GM23338 (cell line): ENCODE measurements at regions not wholly inside any gene's neighbourhood (a gene's known extent, or its start where the extent isn't known, plus 50 kb on each side); places are given as distances from the start of the nearest gene placed in this dataset.

Experiments used
- ATAC-seq: fragments of 200-7000 bp; cut with Tn5 transposase; 3 replicates; pipeline ENCODE4 v1.9.1; 2020
- DNase-seq: peaks from one replicate; pipeline ENCODE4 v3.0.0-alpha.2; 2015; ENCODE audit warnings: low spot score
- H2AFZ ChIP-seq: fragments of 200-600 bp; sonication (generic); 2 replicates; pipeline ENCODE4 v1.8.0; 2016; ENCODE audit warnings: antibody characterized with exemption, mild to moderate bottlenecking, moderate library complexity
- H3F3A ChIP-seq: fragments of 200-600 bp; sonication (generic); replicated peaks from 2 replicates; pipeline ENCODE4 v1.8.0; 2017; ENCODE audit warnings: antibody characterized with exemption, mixed run types, low read depth
- H3K27ac ChIP-seq: fragments of 200-600 bp; sonication (generic); 2 replicates; pipeline ENCODE4 v1.6.1; 2016; ENCODE audit warnings: low read depth
- H3K27me3 ChIP-seq: fragments of 200-600 bp; sonication (generic); 2 replicates; pipeline ENCODE4 v1.8.0; 2016; ENCODE audit warnings: mild to moderate bottlenecking, mixed run types, moderate library complexity; ENCODE audit not compliant: insufficient read depth
- H3K36me3 ChIP-seq: fragments of 200-600 bp; sonication (generic); 2 replicates; pipeline ENCODE4 v1.8.0; 2016; ENCODE audit warnings: mild to moderate bottlenecking; ENCODE audit not compliant: insufficient read depth
- H3K4me1 ChIP-seq: fragments of 200-600 bp; sonication (generic); 2 replicates; pipeline ENCODE4 v1.8.0; 2016; ENCODE audit warnings: mild to moderate bottlenecking, moderate library complexity; ENCODE audit not compliant: insufficient read depth
- H3K4me2 ChIP-seq: fragments of 200-600 bp; sonication (generic); 2 replicates; pipeline ENCODE4 v1.7.1; 2017; ENCODE audit warnings: mixed run types
- H3K4me3 ChIP-seq: fragments of 200-600 bp; sonication (generic); 2 replicates; pipeline ENCODE4 v1.6.1; 2016; ENCODE audit warnings: mixed run types
- H3K79me2 ChIP-seq: fragments of 200-600 bp; sonication (generic); replicated peaks from 2 replicates; pipeline ENCODE4 v1.8.0; 2017; ENCODE audit warnings: mild to moderate bottlenecking; ENCODE audit not compliant: insufficient read depth
- H3K9me2 ChIP-seq: fragments of 200-600 bp; sonication (generic); 2 replicates; pipeline ENCODE4 v1.8.0; 2017; ENCODE audit not compliant: insufficient read depth
- H4K20me1 ChIP-seq: fragments of 200-600 bp; sonication (generic); replicated peaks from 2 replicates; pipeline ENCODE4 v1.8.0; 2017; ENCODE audit warnings: mild to moderate bottlenecking; ENCODE audit not compliant: insufficient read depth
- H3K27ac Mint-ChIP-seq: 2 replicates; pipeline ENCODE4 v1.8.0; 2020; ENCODE audit warnings: inconsistent platforms, mild to moderate bottlenecking, moderate library complexity, mixed read lengths
- H3K27me3 Mint-ChIP-seq: 3 replicates; pipeline ENCODE4 v1.8.0; 2022; ENCODE audit warnings: low read depth, mild to moderate bottlenecking, moderate library complexity, mixed read lengths, inconsistent platforms; ENCODE audit not compliant: insufficient read depth, poor library complexity
- H3K36me3 Mint-ChIP-seq: 3 replicates; pipeline ENCODE4 v1.8.0; 2021; ENCODE audit warnings: low read depth, mild to moderate bottlenecking, inconsistent platforms, moderate library complexity, mixed read lengths
- H3K4me1 Mint-ChIP-seq: 3 replicates; pipeline ENCODE4 v1.8.0; 2020; ENCODE audit warnings: mild to moderate bottlenecking, inconsistent platforms, mixed read lengths
- H3K4me3 Mint-ChIP-seq: 3 replicates; pipeline ENCODE4 v1.8.0; 2021; ENCODE audit warnings: moderate library complexity, mild to moderate bottlenecking, inconsistent platforms, mixed read lengths
- H3K9me3 Mint-ChIP-seq: 3 replicates; pipeline ENCODE4 v1.8.0; 2020; ENCODE audit warnings: moderate library complexity, mild to moderate bottlenecking, inconsistent platforms, mixed read lengths
- CREB1 ChIP-seq: fragments of 250-450 bp; sonication (Bioruptor Pico); IDR thresholded peaks from 2 replicates; pipeline ENCODE4 v1.5.0; 2020; ENCODE audit warnings: low read depth, mild to moderate bottlenecking, moderate library complexity
- CTCF ChIP-seq, 2 experiments: fragments of 200-600 bp in 1 of 2; sonication (generic) in 1 of 2; conservative IDR thresholded peaks; 2 replicates each; pipeline versions ENCODE4 v1.5.1 to v1.6.1; 2016 to 2017; ENCODE audit warnings: antibody characterized with exemption in 2 of 2, low read depth in 2 of 2, mild to moderate bottlenecking in 2 of 2, moderate library complexity in 1 of 2
- POLR2AphosphoS5 ChIP-seq: IDR thresholded peaks from 2 replicates; pipeline ENCODE4 v1.6.1; 2016; ENCODE audit warnings: antibody characterized with exemption, low read depth
- REST ChIP-seq: IDR thresholded peaks from one replicate; pipeline ENCODE4 v1.6.1; 2018; ENCODE audit warnings: antibody characterized with exemption; ENCODE audit not compliant: unreplicated experiment
- ZNF114 ChIP-seq: fragments of 250-450 bp; sonication (Bioruptor Pico); IDR thresholded peaks from 2 replicates; pipeline ENCODE4 v1.5.0; 2020; ENCODE audit warnings: mild to moderate bottlenecking, moderate library complexity

- no peak overlapping the region for H3K27ac Mint-ChIP-seq
Measured at GRCh38 chr20:17137692-17138091, 89.1 kb upstream of the PCSK2 start.

More at GRCh38 chr20:17137692-17138091, 89.1 kb upstream of the PCSK2 start:
- no peak overlapping the region for H3K4me3 Mint-ChIP-seq
- Histone ChIP-seq H3K36me3 (no peaks in the 10 kb centered on the region), H3F3A (no peaks in the 10 kb centered on the region), H3K9me2 (no peaks in the 10 kb centered on the region), H2AFZ (no peak overlapping the region), H3K4me3 (no peak overlapping the region), H4K20me1 (no peaks in the 10 kb centered on the region), H3K27ac (no peak overlapping the region), H3K4me2 (no peak overlapping the region), H3K27me3 (no peaks in the 10 kb centered on the region), H3K4me1 (no peaks in the 10 kb centered on the region), H3K79me2 (no peaks in the 10 kb centered on the region)
- H3K36me3 Mint-ChIP-seq = no peaks in the 10 kb centered on the region
- DNase-seq (no peak), ATAC-seq (no peak)
- peaks cover 3% of the 10 kb centered on the region for H3K27me3 Mint-ChIP-seq
- H3K4me1 Mint-ChIP-seq = no peaks in the 10 kb centered on the region
- H3K9me3 Mint-ChIP-seq = no peaks in the 10 kb centered on the region
- TF ChIP-seq CTCF (conservative IDR thresholded peaks at IDR 0.05; ENCODE audit: low read depth in 2 of 2) = no peak
- TF ChIP-seq ZNF114 = no peak
- no peak for TF ChIP-seq CREB1 (CRISPR knock-in tag)
- TF ChIP-seq POLR2AphosphoS5 = no peak
- no peak for TF ChIP-seq REST
